ENCODE measurements at regions not wholly inside any gene's neighbourhood (a gene's known extent, or its start where the extent isn't known, plus 50 kb on each side); places are given as distances from the start of the nearest gene placed in this dataset.

DNA sequence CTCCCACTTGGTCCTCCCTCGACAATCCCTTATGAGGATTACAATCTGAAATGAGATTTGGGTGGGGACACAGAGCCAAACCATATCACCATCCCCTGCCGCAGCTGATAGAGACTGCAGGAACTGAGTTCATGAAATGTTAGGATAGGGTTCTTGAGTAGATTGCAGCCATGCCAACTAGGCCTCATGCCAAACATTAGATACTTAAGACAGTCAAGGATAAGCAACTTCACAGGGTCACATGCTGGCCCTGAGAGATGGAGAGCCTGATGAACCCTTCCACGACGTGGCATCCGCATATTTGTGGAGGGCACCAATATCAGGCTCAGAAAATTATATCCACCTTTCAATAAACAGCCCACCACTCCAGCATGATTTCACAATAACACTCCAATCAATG is 121.3 kb downstream of the ALDH8A1 start:
- no peaks in the 10 kb centered on the region for H3K79me1 ChIP-seq (ENCODE audit: low read depth, low read length)
- no peak overlapping the region for H2AK5ac ChIP-seq (ENCODE audit: low read depth, low read length)
- no peak overlapping the region for H3K18ac ChIP-seq (ENCODE audit: low read length)
- no peak overlapping the region for H2BK15ac ChIP-seq (ENCODE audit: low read length)
- H3K27ac ChIP-seq (replicated peaks; ENCODE audit: low read length), result no peak overlapping the region
- no peak overlapping the region for H3K14ac ChIP-seq (ENCODE audit: low read length)
- no peak overlapping the region for H3K9ac ChIP-seq (ENCODE audit: low read depth, low read length, poor library complexity)
- H3K36me3 ChIP-seq (replicated peaks in 1 of 2; ENCODE audit: control insufficient read depth in 2 of 2, insufficient read depth in 2 of 2, low read length in 2 of 2), result no peaks in the 10 kb centered on the region
- no CpG with 5 or more reads among the region's 5 CpGs for WGBS, 2 donors (ENCODE audit: extremely low coverage in 2 of 2, insufficient read length in 2 of 2, insufficient replicate concordance in 1 of 2)
- H3K4ac ChIP-seq (ENCODE audit: low read length), result no peak overlapping the region
- no peak overlapping the region for H2BK12ac ChIP-seq (ENCODE audit: low read length)
- H3K4me2 ChIP-seq (ENCODE audit: insufficient read depth, low read length, poor library complexity, severe bottlenecking), result no peak overlapping the region
- no peaks in the 10 kb centered on the region for H3K9me3 ChIP-seq (replicated peaks in 1 of 2; ENCODE audit: control insufficient read depth in 2 of 2, insufficient read depth in 1 of 2, low read depth in 1 of 2, low read length in 2 of 2)
- DNase-seq (ENCODE audit: low spot score), result no peak
- H3K4me1 ChIP-seq (ENCODE audit: control insufficient read depth in 2 of 2, insufficient read depth in 1 of 2, low read depth in 1 of 2, low read length in 2 of 2), result no peaks in the 10 kb centered on the region
- no peak overlapping the region for H2AFZ ChIP-seq (ENCODE audit: low read length)
- H2BK5ac ChIP-seq (ENCODE audit: low read length), result no peak overlapping the region
- H4K8ac ChIP-seq (ENCODE audit: low read depth, low read length), result no peak overlapping the region
- H3K4me3 ChIP-seq (ENCODE audit: low read length in 2 of 2), result no peak overlapping the region
- H4K91ac ChIP-seq (ENCODE audit: low read depth, low read length, poor library complexity), result no peak overlapping the region
- no peaks in the 10 kb centered on the region for H3K27me3 ChIP-seq (ENCODE audit: control insufficient read depth in 3 of 3, insufficient read depth in 3 of 3, low read depth in 1 of 3, low read length in 3 of 3)
- no peak overlapping the region for H2BK120ac ChIP-seq (ENCODE audit: low read depth, low read length)
- no peak overlapping the region for H3K23ac ChIP-seq (ENCODE audit: low read depth, low read length, poor library complexity)

DNA sequence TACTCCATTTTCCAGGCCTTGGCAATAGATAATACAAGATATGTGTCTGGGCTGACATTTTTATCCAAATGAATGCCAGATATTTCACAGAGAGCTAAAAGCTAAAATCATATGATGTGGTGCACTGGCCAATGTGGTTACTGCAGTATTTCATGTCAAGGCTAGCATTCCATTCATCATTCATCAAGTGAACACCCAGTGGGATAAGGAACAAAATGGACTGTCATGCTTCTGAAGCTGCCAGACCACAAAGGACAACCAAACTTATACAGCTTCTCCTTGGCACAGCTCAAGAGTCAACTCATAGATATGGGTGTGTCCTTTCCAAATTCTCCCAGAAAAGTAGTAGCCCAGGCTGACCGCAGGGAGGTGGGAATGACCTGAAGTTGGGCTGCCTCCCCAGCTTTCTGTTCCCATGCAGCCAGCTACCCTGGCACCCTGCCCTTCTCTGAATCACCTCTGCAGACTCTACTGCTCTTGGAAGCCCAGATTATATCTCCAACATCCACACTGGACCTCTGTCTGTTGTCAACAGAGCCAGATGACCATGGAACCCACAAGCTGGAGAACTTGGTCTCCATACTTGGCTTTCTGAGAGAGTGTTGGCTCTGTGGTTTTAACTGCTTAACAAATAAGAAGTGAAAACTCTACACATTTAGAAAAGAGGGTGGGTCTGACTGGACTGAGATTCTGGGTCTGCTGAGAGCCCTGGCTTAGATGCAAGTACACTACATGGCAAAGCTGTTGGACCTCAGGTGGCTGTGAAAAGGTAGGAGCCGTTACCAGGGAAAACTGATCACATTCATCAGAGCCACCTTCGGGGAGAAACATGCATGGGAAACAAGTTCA is 122.8 kb downstream of the ALDH8A1 start:
- Histone ChIP-seq H3K14ac (ENCODE audit: low read length) (no peak overlapping the region), H3K27me3 (ENCODE audit: control insufficient read depth in 3 of 3, insufficient read depth in 3 of 3, low read depth in 1 of 3, low read length in 3 of 3) (peaks cover 0 to 1% (median 0%) of the 10 kb centered on the region in 3 experiments), H4K8ac (ENCODE audit: low read depth, low read length) (no peak overlapping the region), H3K4me3 (ENCODE audit: low read length in 2 of 2) (no peak overlapping the region), H2AFZ (ENCODE audit: low read length) (no peak overlapping the region), H3K4ac (ENCODE audit: low read length) (no peak overlapping the region), H2BK5ac (ENCODE audit: low read length) (no peak overlapping the region), H3K4me2 (ENCODE audit: insufficient read depth, low read length, poor library complexity, severe bottlenecking) (no peak overlapping the region), H4K91ac (ENCODE audit: low read depth, low read length, poor library complexity) (no peak overlapping the region), H3K4me1 (ENCODE audit: control insufficient read depth in 2 of 2, insufficient read depth in 1 of 2, low read depth in 1 of 2, low read length in 2 of 2) (no peaks in the 10 kb centered on the region), H3K18ac (ENCODE audit: low read length) (no peak overlapping the region), H2BK12ac (ENCODE audit: low read length) (no peak overlapping the region), H3K79me1 (ENCODE audit: low read depth, low read length) (no peaks in the 10 kb centered on the region), H3K9me3 (replicated peaks in 1 of 2; ENCODE audit: control insufficient read depth in 2 of 2, insufficient read depth in 1 of 2, low read depth in 1 of 2, low read length in 2 of 2) (no peaks in the 10 kb centered on the region), H3K23ac (ENCODE audit: low read depth, low read length, poor library complexity) (no peak overlapping the region), H2BK15ac (ENCODE audit: low read length) (no peak overlapping the region), H2BK120ac (ENCODE audit: low read depth, low read length) (no peak overlapping the region), H3K27ac (replicated peaks; ENCODE audit: low read length) (no peak overlapping the region), H2AK5ac (ENCODE audit: low read depth, low read length) (no peak overlapping the region), H3K36me3 (replicated peaks in 1 of 2; ENCODE audit: control insufficient read depth in 2 of 2, insufficient read depth in 2 of 2, low read length in 2 of 2) (no peaks in the 10 kb centered on the region), H3K9ac (ENCODE audit: low read depth, low read length, poor library complexity) (no peak overlapping the region)
- no CpG with 5 or more reads among the region's 3 CpGs for WGBS, 2 donors (ENCODE audit: extremely low coverage in 2 of 2, insufficient read length in 2 of 2, insufficient replicate concordance in 1 of 2)
- no peak for DNase-seq (ENCODE audit: low spot score)

DNA sequence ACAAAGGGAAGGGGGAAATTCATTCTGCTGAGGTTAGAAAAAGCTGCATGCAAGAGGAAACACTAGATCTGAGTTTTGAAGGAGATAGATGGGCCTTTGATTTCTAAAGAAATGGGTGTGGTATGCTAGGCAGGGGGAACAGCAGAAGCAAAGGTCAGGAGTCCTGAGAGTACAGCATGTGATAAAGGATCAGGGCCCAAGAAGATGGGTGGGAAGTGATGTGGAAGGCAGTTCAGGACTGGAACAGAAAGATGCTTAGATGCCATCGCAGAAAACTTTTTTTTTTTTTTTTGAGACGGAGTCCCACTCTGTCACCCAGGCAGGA is 126.2 kb downstream of the ALDH8A1 start:
- no peak overlapping the region for H3K4me2 ChIP-seq (ENCODE audit: insufficient read depth, low read length, poor library complexity, severe bottlenecking)
- no peak overlapping the region for H2BK5ac ChIP-seq (ENCODE audit: low read length)
- no peak overlapping the region for H2BK120ac ChIP-seq (ENCODE audit: low read depth, low read length)
- no peak overlapping the region for H2AFZ ChIP-seq (ENCODE audit: low read length)
- no peak overlapping the region for H3K4ac ChIP-seq (ENCODE audit: low read length)
- no peak overlapping the region for H3K14ac ChIP-seq (ENCODE audit: low read length)
- H3K9me3 ChIP-seq (replicated peaks in 1 of 2; ENCODE audit: control insufficient read depth in 2 of 2, insufficient read depth in 1 of 2, low read depth in 1 of 2, low read length in 2 of 2), result no peaks in the 10 kb centered on the region
- no peak overlapping the region for H3K23ac ChIP-seq (ENCODE audit: low read depth, low read length, poor library complexity)
- H3K4me3 ChIP-seq (ENCODE audit: low read length in 2 of 2), result no peak overlapping the region
- no peak overlapping the region for H3K27ac ChIP-seq (replicated peaks; ENCODE audit: low read length)
- H4K91ac ChIP-seq (ENCODE audit: low read depth, low read length, poor library complexity), result no peak overlapping the region
- WGBS, 2 donors (ENCODE audit: extremely low coverage in 2 of 2, insufficient read length in 2 of 2, insufficient replicate concordance in 1 of 2), result no CpG with 5 or more reads among the region's 2 CpGs
- no peak overlapping the region for H3K18ac ChIP-seq (ENCODE audit: low read length)
- H2BK12ac ChIP-seq (ENCODE audit: low read length), result no peak overlapping the region
- H2AK5ac ChIP-seq (ENCODE audit: low read depth, low read length), result no peak overlapping the region
- peaks cover 0 to 5% (median 0%) of the 10 kb centered on the region in 3 experiments for H3K27me3 ChIP-seq (ENCODE audit: control insufficient read depth in 3 of 3, insufficient read depth in 3 of 3, low read depth in 1 of 3, low read length in 3 of 3)
- no peak for DNase-seq (ENCODE audit: low spot score)
- H3K79me1 ChIP-seq (ENCODE audit: low read depth, low read length), result no peaks in the 10 kb centered on the region
- H4K8ac ChIP-seq (ENCODE audit: low read depth, low read length), result no peak overlapping the region
- H2BK15ac ChIP-seq (ENCODE audit: low read length), result no peak overlapping the region
- H3K9ac ChIP-seq (ENCODE audit: low read depth, low read length, poor library complexity), result no peak overlapping the region
- H3K36me3 ChIP-seq (replicated peaks in 1 of 2; ENCODE audit: control insufficient read depth in 2 of 2, insufficient read depth in 2 of 2, low read length in 2 of 2), result no peaks in the 10 kb centered on the region
- H3K4me1 ChIP-seq (ENCODE audit: control insufficient read depth in 2 of 2, insufficient read depth in 1 of 2, low read depth in 1 of 2, low read length in 2 of 2), result peaks cover 0 to 3% of the 10 kb centered on the region in 2 donors

DNA sequence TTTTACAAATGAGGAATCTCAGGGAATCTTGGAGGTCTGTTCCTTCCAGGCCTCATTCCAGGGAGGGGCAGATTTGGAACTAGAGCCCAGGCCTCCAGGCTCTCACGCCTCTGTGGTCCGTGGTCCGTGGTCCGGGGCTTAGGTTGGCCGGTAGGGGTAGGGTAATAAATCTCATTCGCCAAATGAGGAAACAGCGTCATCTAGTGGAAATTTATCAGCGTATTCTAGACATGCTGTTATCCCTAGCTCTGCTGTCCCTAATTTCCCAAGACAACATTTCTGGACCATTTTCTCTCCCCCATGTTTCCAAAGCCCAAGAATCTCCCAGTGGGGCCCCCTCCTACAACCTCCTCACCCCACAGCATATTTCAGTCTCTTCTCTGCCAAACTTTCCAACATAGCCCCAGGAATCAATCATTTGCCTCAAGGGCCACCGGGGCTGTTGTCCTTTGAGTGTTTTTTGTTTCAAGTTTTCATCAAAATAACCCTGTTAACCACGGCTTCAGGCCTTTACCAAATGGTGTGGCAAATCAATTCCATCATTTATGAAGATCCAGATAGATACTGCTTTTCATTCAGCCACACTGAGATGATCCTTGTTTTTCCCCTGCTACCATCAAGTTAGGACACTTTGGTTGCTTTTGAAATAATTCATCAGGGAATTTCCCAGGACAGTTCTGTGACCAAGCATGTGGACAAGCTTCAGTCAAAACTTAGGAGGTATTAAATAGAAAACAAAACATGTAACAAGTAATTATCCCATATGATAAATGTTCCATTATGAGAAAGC is 126.8 kb downstream of the ALDH8A1 start:
- Histone ChIP-seq H2BK15ac (ENCODE audit: low read length) (no peak overlapping the region), H3K4me3 (ENCODE audit: low read length in 2 of 2) (no peak overlapping the region), H3K27ac (replicated peaks; ENCODE audit: low read length) (no peak overlapping the region), H3K27me3 (ENCODE audit: control insufficient read depth in 3 of 3, insufficient read depth in 3 of 3, low read depth in 1 of 3, low read length in 3 of 3) (peaks cover 0 to 5% (median 0%) of the 10 kb centered on the region in 3 experiments), H3K4me2 (ENCODE audit: insufficient read depth, low read length, poor library complexity, severe bottlenecking) (no peak overlapping the region), H2BK5ac (ENCODE audit: low read length) (no peak overlapping the region), H3K14ac (ENCODE audit: low read length) (no peak overlapping the region), H3K9me3 (replicated peaks in 1 of 2; ENCODE audit: control insufficient read depth in 2 of 2, insufficient read depth in 1 of 2, low read depth in 1 of 2, low read length in 2 of 2) (no peaks in the 10 kb centered on the region), H2AK5ac (ENCODE audit: low read depth, low read length) (no peak overlapping the region), H3K23ac (ENCODE audit: low read depth, low read length, poor library complexity) (no peak overlapping the region), H2BK120ac (ENCODE audit: low read depth, low read length) (no peak overlapping the region), H2BK12ac (ENCODE audit: low read length) (no peak overlapping the region), H3K9ac (ENCODE audit: low read depth, low read length, poor library complexity) (no peak overlapping the region), H3K36me3 (replicated peaks in 1 of 2; ENCODE audit: control insufficient read depth in 2 of 2, insufficient read depth in 2 of 2, low read length in 2 of 2) (no peaks in the 10 kb centered on the region), H4K8ac (ENCODE audit: low read depth, low read length) (no peak overlapping the region), H2AFZ (ENCODE audit: low read length) (no peak overlapping the region), H4K91ac (ENCODE audit: low read depth, low read length, poor library complexity) (no peak overlapping the region), H3K79me1 (ENCODE audit: low read depth, low read length) (no peaks in the 10 kb centered on the region), H3K4me1 (ENCODE audit: control insufficient read depth in 2 of 2, insufficient read depth in 1 of 2, low read depth in 1 of 2, low read length in 2 of 2) (peaks cover 0 to 3% of the 10 kb centered on the region in 2 donors), H3K4ac (ENCODE audit: low read length) (no peak overlapping the region), H3K18ac (ENCODE audit: low read length) (no peak overlapping the region)
- peak; percentile 81 for DNase-seq (ENCODE audit: low spot score)
- WGBS, 2 donors (ENCODE audit: extremely low coverage in 2 of 2, insufficient read length in 2 of 2, insufficient replicate concordance in 1 of 2), result no CpG with 5 or more reads among the region's 10 CpGs

Data from neuronal stem cell (in vitro differentiated cells).